ENCODE measurements at regions not wholly inside any gene's neighbourhood (a gene's known extent, or its start where the extent isn't known, plus 50 kb on each side); places are given as distances from the start of the nearest gene placed in this dataset.

DNA sequence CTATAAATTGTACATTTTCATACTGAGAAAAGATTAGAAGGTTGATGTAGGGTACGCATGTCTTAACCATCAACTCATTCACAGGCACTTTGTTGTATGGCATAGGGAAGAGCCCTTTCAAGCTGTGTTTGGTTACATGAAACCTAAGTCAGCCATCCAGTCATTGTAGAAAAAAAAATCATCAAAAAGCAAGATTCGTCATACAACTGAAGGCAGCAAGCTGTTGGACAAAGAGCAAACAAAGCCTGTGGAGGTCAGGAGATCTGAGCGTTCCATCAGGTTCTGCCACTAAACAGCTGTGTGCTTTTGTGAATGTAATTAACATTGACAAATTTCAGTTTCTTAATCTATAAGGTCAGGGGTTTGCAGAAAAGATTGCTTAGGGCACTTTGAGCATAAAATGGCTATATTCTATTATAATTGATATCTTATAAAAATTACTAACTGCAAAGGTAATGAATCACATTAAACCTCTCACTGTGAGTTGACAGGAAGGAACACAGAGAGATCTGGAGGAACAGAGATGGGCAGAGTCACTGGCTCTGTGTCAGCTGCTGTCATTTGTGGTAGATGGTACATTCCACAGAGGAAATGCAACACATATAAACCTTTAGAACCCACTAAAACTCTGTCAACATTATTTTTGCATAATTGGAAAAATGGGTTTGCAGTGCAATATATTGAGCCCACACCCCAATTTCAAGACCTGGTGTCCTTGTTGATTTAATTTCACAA lies 66.3 kb upstream of the MYOCD start:
- Histone ChIP-seq H3K36me3 (ENCODE audit: control insufficient read depth, insufficient read depth, low read length) (no peaks in the 10 kb centered on the region), H3K9me3 (ENCODE audit: control insufficient read depth, low read length) (no peaks in the 10 kb centered on the region), H3K4me1 (ENCODE audit: control insufficient read depth, insufficient read depth, low read length, poor library complexity, severe bottlenecking) (no peaks in the 10 kb centered on the region), H3K27ac (ENCODE audit: low read depth, low read length, severe bottlenecking) (no peak overlapping the region), H3K4me3 (ENCODE audit: extremely low read depth, insufficient read depth, low read length, poor library complexity, severe bottlenecking) (no peak overlapping the region)
- 50 to 78% methylated on average over 1 to 2 of the region's 3 CpGs for WGBS, 2 experiments (ENCODE audit: insufficient coverage in 2 of 2)

- H3K27ac ChIP-seq (ENCODE audit: low read depth, low read length, severe bottlenecking): no peak overlapping the region
- WGBS, 2 experiments (ENCODE audit: insufficient coverage in 2 of 2): 90 to 92% methylated on average over 1 to 2 of the region's 2 CpGs
Observed at GRCh38 chr17:12600349-12600748, 65.3 kb upstream of the MYOCD start.

DNA sequence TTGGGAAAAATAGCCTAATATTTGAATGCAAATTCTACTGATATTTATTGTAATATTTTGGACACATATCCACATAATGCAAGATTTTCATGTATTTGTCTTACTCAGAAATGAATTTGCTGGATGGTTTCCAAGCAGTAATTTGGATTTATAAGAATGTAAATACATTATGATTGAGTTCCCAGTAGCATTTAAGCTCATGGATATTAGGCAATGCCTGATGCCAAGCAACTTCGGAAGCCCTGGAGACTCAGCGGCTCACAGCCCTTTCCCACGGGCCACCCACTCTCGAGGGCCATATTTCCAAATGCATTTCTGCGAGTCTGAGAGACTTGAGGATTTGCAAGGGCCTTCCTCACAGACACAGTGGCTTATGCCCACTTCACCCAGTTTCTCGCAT lies 62.1 kb upstream of the MYOCD start:
- Histone ChIP-seq H3K4me3 (ENCODE audit: extremely low read depth, insufficient read depth, low read length, poor library complexity, severe bottlenecking) (no peak overlapping the region), H3K9me3 (ENCODE audit: control insufficient read depth, low read length) (no peaks in the 10 kb centered on the region)
- WGBS, 2 experiments (ENCODE audit: insufficient coverage in 2 of 2): 92 to 94% methylated on average over 5 to 6 of the region's 6 CpGs

More at GRCh38 chr17:12600349-12600748, 65.3 kb upstream of the MYOCD start:
- no peaks in the 10 kb centered on the region for H3K9me3 ChIP-seq (ENCODE audit: control insufficient read depth, low read length)
- no peaks in the 10 kb centered on the region for H3K36me3 ChIP-seq (ENCODE audit: control insufficient read depth, insufficient read depth, low read length)
- no peak overlapping the region for H3K4me3 ChIP-seq (ENCODE audit: extremely low read depth, insufficient read depth, low read length, poor library complexity, severe bottlenecking)
- no peaks in the 10 kb centered on the region for H3K4me1 ChIP-seq (ENCODE audit: control insufficient read depth, insufficient read depth, low read length, poor library complexity, severe bottlenecking)

GRCh38 chr17:12605222-12605621 lies 60.5 kb upstream of the MYOCD start:
- H3K4me1 ChIP-seq (ENCODE audit: control insufficient read depth, insufficient read depth, low read length, poor library complexity, severe bottlenecking): no peaks in the 10 kb centered on the region
- WGBS, 2 experiments (ENCODE audit: insufficient coverage in 2 of 2): 83 to 100% methylated on average over 2 to 3 of the region's 5 CpGs
- no peak overlapping the region for H3K4me3 ChIP-seq (ENCODE audit: extremely low read depth, insufficient read depth, low read length, poor library complexity, severe bottlenecking)
- H3K27ac ChIP-seq (ENCODE audit: low read depth, low read length, severe bottlenecking): no peak overlapping the region
- H3K36me3 ChIP-seq (ENCODE audit: control insufficient read depth, insufficient read depth, low read length): no peaks in the 10 kb centered on the region
- no peaks in the 10 kb centered on the region for H3K9me3 ChIP-seq (ENCODE audit: control insufficient read depth, low read length)

More for the DNA sequence above, 62.1 kb upstream of the MYOCD start:
- Histone ChIP-seq H3K27ac (ENCODE audit: low read depth, low read length, severe bottlenecking) (no peak overlapping the region), H3K36me3 (ENCODE audit: control insufficient read depth, insufficient read depth, low read length) (no peaks in the 10 kb centered on the region), H3K4me1 (ENCODE audit: control insufficient read depth, insufficient read depth, low read length, poor library complexity, severe bottlenecking) (no peaks in the 10 kb centered on the region)

GRCh38 chr17:12613566-12613965 lies 52.1 kb upstream of the MYOCD start:
- H3K9me3 ChIP-seq (ENCODE audit: control insufficient read depth, low read length): no peaks in the 10 kb centered on the region
- no peaks in the 10 kb centered on the region for H3K4me1 ChIP-seq (ENCODE audit: control insufficient read depth, insufficient read depth, low read length, poor library complexity, severe bottlenecking)
- 40 to 71% methylated on average over 2 to 3 of the region's 3 CpGs for WGBS, 2 experiments (ENCODE audit: insufficient coverage in 2 of 2)
- H3K36me3 ChIP-seq (ENCODE audit: control insufficient read depth, insufficient read depth, low read length): no peaks in the 10 kb centered on the region
- no peak overlapping the region for H3K27ac ChIP-seq (ENCODE audit: low read depth, low read length, severe bottlenecking)
- no peak overlapping the region for H3K4me3 ChIP-seq (ENCODE audit: extremely low read depth, insufficient read depth, low read length, poor library complexity, severe bottlenecking)

All from mesodermal cell (in vitro differentiated cells).